B cell (primary cell): ENCODE measurements at regions not wholly inside any gene's neighbourhood (a gene's known extent, or its start where the extent isn't known, plus 50 kb on each side); places are given as distances from the start of the nearest gene placed in this dataset.

Experiments
- CTCF ChIP-seq: fragments of 200-600 bp; IDR thresholded peaks from one replicate; pipeline ENCODE4 v1.8.0; 2022; ENCODE audit warnings: antibody characterized with exemption, mild to moderate bottlenecking
- EZH2 ChIP-seq: IDR thresholded peaks from 2 replicates; pipeline ENCODE4 v1.6.1; 2012; ENCODE audit warnings: borderline replicate concordance, low read depth, mild to moderate bottlenecking, moderate library complexity, low read length; ENCODE audit not compliant: insufficient read depth, poor library complexity, severe bottlenecking

GRCh38 chr1:193306430-193306829 is 120.0 kb upstream of the B3GALT2 start:
- TF ChIP-seq CTCF (no peak), EZH2 (no peak)
